HEK293T (cell line): ENCODE measurements at regions not wholly inside any gene's neighbourhood (a gene's known extent, or its start where the extent isn't known, plus 50 kb on each side); places are given as distances from the start of the nearest gene placed in this dataset.

ENCODE experiments used
- CTCF ChIA-PET: fragments of 350-600 bp; formaldehyde crosslinking; extraction: SDS; loops from one replicate; lab custom pipeline; 2021; ENCODE audit warnings: antibody characterized with exemption, inconsistent platforms; lab: Yijun Ruan, JAX
- POLR2A ChIA-PET: fragments of 350-600 bp; formaldehyde crosslinking; extraction: SDS; loops from one replicate; lab custom pipeline; 2020; ENCODE audit warnings: antibody characterized with exemption, inconsistent platforms; lab: Yijun Ruan, JAX
- DNase-seq: peaks from one replicate; pipeline ENCODE4 v3.0.0; 2012; ENCODE audit warnings: mixed read lengths; ENCODE audit errors: extremely low spot score
- ARNT ChIP-seq: fragments of 450-650 bp; IDR thresholded peaks from 2 replicates; pipeline ENCODE4 v1.6.1; 2017; ENCODE audit warnings: mild to moderate bottlenecking
- BHLHE40 ChIP-seq: fragments of 450-650 bp; IDR thresholded peaks from 2 replicates; pipeline ENCODE4 v1.6.1; 2016; ENCODE audit warnings: mild to moderate bottlenecking, moderate library complexity, borderline replicate concordance
- CTBP1 ChIP-seq: fragments of 450-650 bp; IDR thresholded peaks from 2 replicates; pipeline ENCODE4 v1.6.1; 2016; ENCODE audit warnings: borderline replicate concordance
- ELF4 ChIP-seq: fragments of 450-650 bp; IDR thresholded peaks from 2 replicates; pipeline ENCODE4 v1.6.1; 2017; ENCODE audit warnings: antibody characterized with exemption
- FOXA1 ChIP-seq: fragments of 450-650 bp; IDR thresholded peaks from 2 replicates; pipeline ENCODE4 v1.6.1; 2016; ENCODE audit warnings: mild to moderate bottlenecking
- FOXK2 ChIP-seq: fragments of 450-650 bp; IDR thresholded peaks from 2 replicates; pipeline ENCODE4 v1.6.1; 2016; ENCODE audit warnings: mild to moderate bottlenecking
- FOXM1 ChIP-seq: fragments of 450-650 bp; IDR thresholded peaks from 2 replicates; pipeline ENCODE4 v1.6.1; 2017; ENCODE audit warnings: mild to moderate bottlenecking, borderline replicate concordance
- HDGF ChIP-seq: fragments of 450-650 bp; IDR thresholded peaks from 2 replicates; pipeline ENCODE4 v1.6.1; 2017; ENCODE audit warnings: antibody characterized with exemption, borderline replicate concordance
- L3MBTL2 ChIP-seq: fragments of 450-650 bp; conservative IDR thresholded peaks from 2 replicates; pipeline ENCODE4 v1.6.1; 2016; ENCODE audit warnings: mild to moderate bottlenecking
- LEF1 ChIP-seq: fragments of 450-650 bp; IDR thresholded peaks from 2 replicates; pipeline ENCODE4 v1.6.1; 2017; ENCODE audit warnings: mild to moderate bottlenecking, borderline replicate concordance
- NFRKB ChIP-seq: fragments of 450-650 bp; IDR thresholded peaks from 2 replicates; pipeline ENCODE4 v1.6.1; 2016; ENCODE audit warnings: mild to moderate bottlenecking, moderate library complexity
- PKNOX1 ChIP-seq: fragments of 450-650 bp; IDR thresholded peaks from 2 replicates; pipeline ENCODE4 v1.6.1; 2016
- SP1 ChIP-seq: fragments of 450-650 bp; IDR thresholded peaks from 2 replicates; pipeline ENCODE4 v1.6.1; 2017
- SUZ12 ChIP-seq: fragments of 450-650 bp; IDR thresholded peaks from 2 replicates; pipeline ENCODE4 v1.6.1; 2016; ENCODE audit warnings: mild to moderate bottlenecking
- TARDBP ChIP-seq: fragments of 450-650 bp; IDR thresholded peaks from 2 replicates; pipeline ENCODE4 v1.6.1; 2016
- ZNF384 ChIP-seq: fragments of 450-650 bp; IDR thresholded peaks from 2 replicates; pipeline ENCODE4 v1.6.1; 2016

GRCh38 chr3:78476076-78476475 is 1291.7 kb downstream of the ROBO1 start:
- POLR2A ChIA-PET: no interaction called here
- CTCF ChIA-PET: no interaction called here
- no peak for DNase-seq
- no peak for TF ChIP-seq NFRKB
- TF ChIP-seq BHLHE40: no peak
- TF ChIP-seq HDGF: no peak
- no peak for TF ChIP-seq ZNF384
- no peak for TF ChIP-seq TARDBP

GRCh38 chr3:78481050-78481449 is 1286.7 kb downstream of the ROBO1 start:
- ChIA-PET POLR2A (no interaction called here), CTCF (no interaction called here)
- TF ChIP-seq ZNF384 (no peak), TARDBP (no peak), CTBP1 (no peak), SP1 (no peak), FOXK2 (no peak), ARNT (no peak), L3MBTL2 (no peak), NFRKB (no peak), HDGF (no peak), PKNOX1 (no peak), ELF4 (no peak), BHLHE40 (no peak), FOXM1 (no peak), FOXA1 (no peak), SUZ12 (no peak), LEF1 (no peak)
- DNase-seq: no peak

- ChIA-PET CTCF (no interaction called here), POLR2A (no interaction called here)
- TF ChIP-seq ZNF384 (no peak), FOXA1 (no peak), SUZ12 (no peak), L3MBTL2 (no peak), SP1 (no peak), ELF4 (no peak), ARNT (no peak), HDGF (no peak), FOXK2 (no peak), BHLHE40 (no peak), LEF1 (no peak), FOXM1 (no peak), CTBP1 (no peak), TARDBP (no peak)
- DNase-seq: no peak
Observed at GRCh38 chr3:78483090-78483489, 1284.7 kb downstream of the ROBO1 start.

- no peak for DNase-seq
- TF ChIP-seq ELF4: no peak
- TF ChIP-seq BHLHE40: no peak
- TF ChIP-seq LEF1: no peak
- TF ChIP-seq L3MBTL2: no peak
- TF ChIP-seq TARDBP: no peak
- TF ChIP-seq FOXM1: no peak
- no peak for TF ChIP-seq CTBP1
- no peak for TF ChIP-seq SUZ12
- no peak for TF ChIP-seq FOXK2
- TF ChIP-seq SP1: no peak
- TF ChIP-seq HDGF: no peak
- no peak for TF ChIP-seq ARNT
- CTCF ChIA-PET: interaction anchor here (0.5 kb wide), 1 partner anchor 120 kb away, joined by 4 read pairs; no protein-coding TSS in a partner anchor
- POLR2A ChIA-PET: no interaction called here
Observed at GRCh38 chr3:78494851-78495250, 1272.9 kb downstream of the ROBO1 start.

- ChIA-PET CTCF (interaction anchor here (0.5 kb wide), 1 partner anchor 120 kb away, joined by 4 read pairs; no protein-coding TSS in a partner anchor), POLR2A (no interaction called here)
- no peak for DNase-seq
- TF ChIP-seq ARNT (no peak), PKNOX1 (peak; percentile 15; the same call in 1 of the 2 replicates), FOXK2 (no peak)
Observed at GRCh38 chr3:78495301-78495700, 1272.5 kb downstream of the ROBO1 start.

- ChIA-PET CTCF (interaction anchor here (0.6 kb wide), 1 partner anchor 216 kb away, joined by 4 read pairs; no protein-coding TSS in a partner anchor), POLR2A (no interaction called here)
- DNase-seq: peak; percentile 12
- TF ChIP-seq FOXA1 (no peak), TARDBP (no peak), PKNOX1 (peak; percentile 75)
Observed at GRCh38 chr3:78496501-78496900, 1271.3 kb downstream of the ROBO1 start.

- CTCF ChIA-PET: interaction anchor here (0.6 kb wide), 1 partner anchor 473 kb away, joined by 6 read pairs; no protein-coding TSS in a partner anchor
- no peak for DNase-seq
- TF ChIP-seq BHLHE40 (no peak), PKNOX1 (no peak), ELF4 (no peak), FOXM1 (no peak), ZNF384 (no peak), ARNT (no peak), SUZ12 (no peak), HDGF (no peak), NFRKB (no peak), LEF1 (no peak), FOXA1 (no peak), SP1 (no peak), L3MBTL2 (no peak), CTBP1 (no peak), FOXK2 (no peak), TARDBP (no peak)
- POLR2A ChIA-PET: no interaction called here
Observed at GRCh38 chr3:78497021-78497420, 1270.8 kb downstream of the ROBO1 start.
